Loucy (cell line): ENCODE measurements at regions not wholly inside any gene's neighbourhood (a gene's known extent, or its start where the extent isn't known, plus 50 kb on each side); places are given as distances from the start of the nearest gene placed in this dataset.

ENCODE experiments used
- H2AFZ ChIP-seq: fragments of 200-600 bp; sonication (generic); 2 replicates; pipeline ENCODE4 v1.6.0; 2016; ENCODE audit warnings: antibody characterized with exemption, mild to moderate bottlenecking, low read length, moderate library complexity
- H3F3A ChIP-seq: fragments of 200-600 bp; 2 replicates; pipeline ENCODE4 v1.6.0; 2016; ENCODE audit warnings: antibody characterized with exemption, low read depth, mild to moderate bottlenecking
- H3K27me3 ChIP-seq: fragments of 200-600 bp; sonication (generic); 2 replicates; pipeline ENCODE4 v1.6.1; 2014; ENCODE audit warnings: low read length, mild to moderate bottlenecking; ENCODE audit not compliant: insufficient read depth, poor library complexity, severe bottlenecking
- H3K36me3 ChIP-seq: fragments of 200-600 bp; sonication (generic); 2 replicates; pipeline ENCODE4 v1.6.1; 2016; ENCODE audit warnings: low read length; ENCODE audit not compliant: insufficient read depth
- H3K4me1 ChIP-seq: fragments of 200-600 bp; sonication (generic); 2 replicates; pipeline ENCODE4 v1.5.1; 2014; ENCODE audit warnings: low read length, mild to moderate bottlenecking; ENCODE audit not compliant: insufficient read depth, poor library complexity, severe bottlenecking
- H3K4me2 ChIP-seq: fragments of 200-600 bp; sonication (generic); 2 replicates; pipeline ENCODE4 v1.6.0; 2014; ENCODE audit warnings: antibody characterized with exemption, low read length, low read depth, mild to moderate bottlenecking; ENCODE audit not compliant: poor library complexity, severe bottlenecking
- H3K4me3 ChIP-seq: fragments of 200-600 bp; sonication (generic); 2 replicates; pipeline ENCODE4 v1.5.1; 2014; ENCODE audit warnings: low read length, mild to moderate bottlenecking, mixed read lengths; ENCODE audit not compliant: poor library complexity, severe bottlenecking
- H3K79me2 ChIP-seq: fragments of 200-600 bp; sonication (generic); 2 replicates; pipeline ENCODE4 v1.6.1; 2014; ENCODE audit warnings: low read length; ENCODE audit not compliant: insufficient read depth
- H3K9ac ChIP-seq: fragments of 200-600 bp; sonication (generic); 2 replicates; pipeline ENCODE4 v1.6.0; 2014; ENCODE audit warnings: mild to moderate bottlenecking, low read depth, low read length, moderate library complexity; ENCODE audit not compliant: poor library complexity, severe bottlenecking
- H3K9me2 ChIP-seq: fragments of 200-600 bp; sonication (generic); replicated peaks from 2 replicates; pipeline ENCODE4 v1.6.1; 2016; ENCODE audit warnings: low read depth, low read length, mixed read lengths
- H3K9me3 ChIP-seq: fragments of 200-600 bp; sonication (generic); 2 replicates; pipeline ENCODE4 v1.6.1; 2014; ENCODE audit warnings: mild to moderate bottlenecking, antibody characterized with exemption, low read length, low read depth; ENCODE audit not compliant: insufficient read depth
- H4K20me1 ChIP-seq: fragments of 200-600 bp; sonication (generic); 2 replicates; pipeline ENCODE4 v1.6.0; 2014; ENCODE audit warnings: antibody characterized with exemption, low read length, mild to moderate bottlenecking; ENCODE audit not compliant: insufficient read depth, poor library complexity, severe bottlenecking
- EZH2phosphoT487 ChIP-seq: fragments of 200-600 bp; IDR thresholded peaks from 2 replicates; pipeline ENCODE4 v1.6.1; 2018; ENCODE audit warnings: antibody characterized with exemption, mild to moderate bottlenecking, moderate library complexity, borderline replicate concordance
- TF ChIP-seq, protein P1 (sequence below): fragments of 200-600 bp; sonication (generic); conservative IDR thresholded peaks from 2 replicates; pipeline ENCODE4 v1.5.1; 2014; ENCODE audit warnings: mild to moderate bottlenecking, antibody characterized with exemption, low read length

DNA sequence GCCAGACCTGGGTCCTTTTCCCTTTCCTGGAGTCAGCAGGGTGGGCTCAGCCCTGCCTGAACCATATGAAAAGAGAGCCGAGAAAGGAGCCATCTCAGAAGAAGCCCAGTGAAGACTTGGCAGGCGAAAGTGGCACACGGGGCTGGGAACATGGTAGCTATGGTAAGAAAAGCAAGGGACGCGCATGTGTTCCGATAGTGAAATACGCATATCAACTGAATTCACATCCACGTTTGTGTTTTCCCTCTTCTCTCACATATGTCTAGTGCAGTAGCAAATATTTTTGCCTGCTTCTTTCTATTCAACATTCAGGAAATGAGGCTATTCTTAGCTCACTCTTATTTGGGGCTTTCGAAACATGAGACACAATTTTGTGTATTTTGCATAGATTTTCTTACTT, 54.1 kb upstream of the PEG3 start:
- H3K79me2 ChIP-seq, result no peaks in the 10 kb centered on the region
- TF ChIP-seq, protein P1, sequence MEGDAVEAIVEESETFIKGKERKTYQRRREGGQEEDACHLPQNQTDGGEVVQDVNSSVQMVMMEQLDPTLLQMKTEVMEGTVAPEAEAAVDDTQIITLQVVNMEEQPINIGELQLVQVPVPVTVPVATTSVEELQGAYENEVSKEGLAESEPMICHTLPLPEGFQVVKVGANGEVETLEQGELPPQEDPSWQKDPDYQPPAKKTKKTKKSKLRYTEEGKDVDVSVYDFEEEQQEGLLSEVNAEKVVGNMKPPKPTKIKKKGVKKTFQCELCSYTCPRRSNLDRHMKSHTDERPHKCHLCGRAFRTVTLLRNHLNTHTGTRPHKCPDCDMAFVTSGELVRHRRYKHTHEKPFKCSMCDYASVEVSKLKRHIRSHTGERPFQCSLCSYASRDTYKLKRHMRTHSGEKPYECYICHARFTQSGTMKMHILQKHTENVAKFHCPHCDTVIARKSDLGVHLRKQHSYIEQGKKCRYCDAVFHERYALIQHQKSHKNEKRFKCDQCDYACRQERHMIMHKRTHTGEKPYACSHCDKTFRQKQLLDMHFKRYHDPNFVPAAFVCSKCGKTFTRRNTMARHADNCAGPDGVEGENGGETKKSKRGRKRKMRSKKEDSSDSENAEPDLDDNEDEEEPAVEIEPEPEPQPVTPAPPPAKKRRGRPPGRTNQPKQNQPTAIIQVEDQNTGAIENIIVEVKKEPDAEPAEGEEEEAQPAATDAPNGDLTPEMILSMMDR, result no peak
- TF ChIP-seq EZH2phosphoT487, result no peak
- H3K9me3 ChIP-seq, result peaks cover 10% of the 10 kb centered on the region; the same call in 1 of the 2 replicates

DNA sequence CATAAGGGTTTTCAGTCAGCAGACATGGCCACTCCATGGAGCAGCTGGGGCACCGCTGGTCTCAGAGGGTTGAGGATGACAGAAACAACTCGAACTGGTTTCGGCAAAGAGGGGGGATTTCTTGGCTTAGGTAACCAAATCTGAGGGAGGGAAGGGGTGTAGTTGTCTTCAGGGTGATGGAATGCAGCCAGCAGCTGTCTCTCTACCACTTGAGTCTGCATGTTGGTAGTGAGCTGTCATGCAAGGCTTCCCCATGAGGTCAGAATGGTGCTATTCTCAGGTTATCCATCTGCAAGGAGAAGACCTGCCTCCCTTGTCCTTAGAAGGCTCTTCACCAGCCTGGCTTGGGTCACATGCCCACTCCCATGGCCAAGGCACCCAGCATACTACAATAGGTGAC, 55.6 kb upstream of the PEG3 start:
- Histone ChIP-seq H3K9me2 (no peaks in the 10 kb centered on the region), H3K4me2 (no peak overlapping the region), H3K4me1 (no peaks in the 10 kb centered on the region), H3K4me3 (no peak overlapping the region), H3K36me3 (no peaks in the 10 kb centered on the region), H2AFZ (no peak overlapping the region), H3K79me2 (no peaks in the 10 kb centered on the region), H4K20me1 (no peaks in the 10 kb centered on the region), H3K27me3 (no peaks in the 10 kb centered on the region), H3K9ac (no peak overlapping the region), H3F3A (no peaks in the 10 kb centered on the region), H3K9me3 (peaks cover 17% of the 10 kb centered on the region; the same call in 1 of the 2 replicates)
- TF ChIP-seq, protein P1, result no peak
- no peak for TF ChIP-seq EZH2phosphoT487

More for the DNA sequence above, 54.1 kb upstream of the PEG3 start:
- Histone ChIP-seq H3K36me3 (no peaks in the 10 kb centered on the region), H3K4me1 (no peaks in the 10 kb centered on the region), H3K27me3 (no peaks in the 10 kb centered on the region), H3K9ac (no peak overlapping the region), H4K20me1 (no peaks in the 10 kb centered on the region), H3K4me2 (no peak overlapping the region), H3K9me2 (no peaks in the 10 kb centered on the region), H3F3A (no peaks in the 10 kb centered on the region), H3K4me3 (no peak overlapping the region), H2AFZ (no peak overlapping the region)

- no peak overlapping the region for H3K4me2 ChIP-seq
- no peak overlapping the region for H3K4me3 ChIP-seq
- peaks cover 17% of the 10 kb centered on the region; the same call in 1 of the 2 replicates for H3K9me3 ChIP-seq
- no peaks in the 10 kb centered on the region for H3K36me3 ChIP-seq
- H3K4me1 ChIP-seq, result no peaks in the 10 kb centered on the region
- H3K9ac ChIP-seq, result no peak overlapping the region
- H3K27me3 ChIP-seq, result no peaks in the 10 kb centered on the region
- H3F3A ChIP-seq, result no peaks in the 10 kb centered on the region
- no peaks in the 10 kb centered on the region for H3K9me2 ChIP-seq
- H3K79me2 ChIP-seq, result no peaks in the 10 kb centered on the region
- no peak overlapping the region for H2AFZ ChIP-seq
- H4K20me1 ChIP-seq, result no peaks in the 10 kb centered on the region
- TF ChIP-seq, protein P1, result no peak
- no peak for TF ChIP-seq EZH2phosphoT487
Measured at GRCh38 chr19:56899943-56900342, 59.4 kb upstream of the PEG3 start.
